ENCODE measurements at regions not wholly inside any gene's neighbourhood (a gene's known extent, or its start where the extent isn't known, plus 50 kb on each side); places are given as distances from the start of the nearest gene placed in this dataset.
A peak's percentile ranks its signal among the peaks of the same experiment; 100 is the strongest.
"Not testable (repeated sequence)": the region's sequence is repeated elsewhere in the genome, so short reads cannot be mapped to it uniquely, and the experiment has no call there.

DNA sequence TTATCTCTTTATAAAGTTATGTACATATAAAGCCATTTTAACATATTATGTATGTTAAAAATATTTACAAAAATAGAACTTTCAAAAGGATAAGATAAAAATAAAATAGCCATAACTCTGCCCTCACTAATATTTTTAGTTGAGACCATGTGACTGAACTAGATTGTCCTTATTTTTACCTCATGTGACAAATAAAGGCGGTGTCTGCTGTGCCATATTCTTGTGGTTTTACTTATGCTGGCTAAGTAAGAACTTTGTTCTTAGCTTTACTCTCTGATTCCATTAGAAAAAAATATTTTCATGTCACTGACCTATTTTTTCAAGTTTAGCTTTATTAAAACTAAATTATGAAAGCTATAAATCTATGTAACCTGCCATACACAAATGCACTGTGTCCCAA lies 135.6 kb upstream of the TSC22D1 start:
- DNase-seq: no peak

DNA sequence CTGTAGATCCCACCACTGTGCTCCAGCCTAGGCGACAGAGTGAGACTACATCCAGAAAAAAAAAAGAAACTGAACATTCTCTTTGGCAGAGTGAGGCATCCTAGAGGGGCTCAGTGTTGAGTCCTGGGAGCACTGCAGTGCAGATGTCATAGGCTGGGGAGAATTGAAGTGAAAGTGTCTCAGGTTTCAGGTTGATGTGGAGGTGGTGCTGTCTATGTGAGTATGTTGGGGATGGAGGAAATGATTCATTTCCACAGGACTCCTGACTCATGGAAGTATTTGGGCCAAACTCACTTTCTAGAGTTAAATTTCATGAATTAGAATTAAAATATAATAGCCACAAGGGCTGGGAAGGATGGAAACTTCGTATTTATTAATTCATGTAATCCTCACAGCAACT lies 134.4 kb upstream of the TSC22D1 start:
- peak; percentile 53 for DNase-seq

DNA sequence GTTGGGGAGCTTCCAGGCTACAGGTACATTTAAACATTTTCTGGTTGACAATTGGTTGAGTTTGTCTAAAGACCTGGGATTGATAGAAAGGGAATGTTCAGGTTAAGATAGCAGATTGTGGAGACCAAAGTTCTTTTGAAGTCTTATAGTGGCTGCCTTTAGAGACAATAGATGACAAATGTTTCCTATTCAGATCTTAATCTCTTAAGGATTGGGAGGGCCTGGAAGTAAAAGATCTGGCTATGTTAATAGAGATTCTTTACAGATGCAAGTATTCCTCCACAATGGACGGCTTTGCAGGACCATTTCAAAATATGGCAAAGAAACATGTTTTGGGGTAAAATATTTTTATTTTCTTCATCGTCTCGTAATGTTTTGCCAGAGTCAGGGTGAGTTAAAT lies 128.7 kb upstream of the TSC22D1 start:
- not testable (repeated sequence) for DNase-seq

DNA sequence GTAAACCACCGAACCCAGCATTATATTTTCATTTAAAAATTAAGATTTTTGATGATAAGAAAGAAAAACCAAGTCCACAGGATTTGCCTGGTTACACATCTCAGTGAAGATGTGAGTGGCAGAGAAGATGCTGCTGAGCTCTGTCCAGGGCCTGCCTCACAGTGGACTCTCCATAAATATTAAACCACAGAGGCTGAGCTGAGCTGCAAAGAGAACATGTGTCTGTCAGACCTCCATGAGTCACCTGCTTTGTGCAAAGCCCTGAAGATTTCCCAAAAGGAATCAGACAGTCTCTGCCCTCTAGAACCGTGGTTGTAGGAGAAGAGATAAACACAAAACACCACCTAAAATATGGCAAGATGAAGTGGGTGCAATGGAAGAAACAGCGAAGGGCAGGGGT lies 127.2 kb upstream of the TSC22D1 start:
- no peak for DNase-seq

DNA sequence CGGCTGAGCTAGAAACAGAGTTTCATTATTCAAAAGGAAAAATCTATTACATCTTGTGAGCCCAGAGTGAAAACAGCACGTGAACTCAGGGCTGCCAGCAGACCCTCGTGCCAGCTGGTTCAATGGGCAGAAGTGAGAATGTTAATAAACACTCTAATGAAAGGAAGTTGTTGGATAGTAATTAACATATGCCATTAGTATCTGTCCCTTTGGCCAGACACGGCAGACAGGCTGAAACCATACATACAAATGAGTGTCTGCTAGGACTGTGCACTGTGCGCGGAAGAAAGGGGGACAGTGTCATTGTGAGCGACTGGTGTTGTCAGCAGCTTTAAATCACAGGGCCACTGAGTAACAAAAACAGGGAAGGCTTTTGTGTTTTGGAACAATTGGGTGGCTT lies 121.9 kb upstream of the TSC22D1 start:
- DNase-seq: no peak

DNA sequence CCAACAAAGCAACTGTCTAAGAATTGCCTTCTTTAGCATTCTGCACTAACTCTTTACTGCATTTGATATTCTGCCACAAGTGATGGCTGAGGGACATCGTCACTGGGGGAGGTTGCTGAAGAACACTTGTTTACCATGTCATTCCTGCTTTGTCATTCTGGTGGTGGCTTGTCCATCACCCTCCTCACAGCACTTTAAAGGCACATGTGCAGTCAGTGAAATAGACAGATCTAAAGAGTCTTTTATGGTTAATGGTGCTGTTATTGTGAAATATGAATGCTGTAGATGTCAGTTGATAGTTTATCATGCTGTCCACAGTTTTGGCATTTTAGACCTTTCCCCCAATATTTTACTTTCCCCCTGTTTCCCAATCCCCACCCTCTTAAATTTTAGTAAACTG lies 120.9 kb upstream of the TSC22D1 start:
- no peak for DNase-seq

DNA sequence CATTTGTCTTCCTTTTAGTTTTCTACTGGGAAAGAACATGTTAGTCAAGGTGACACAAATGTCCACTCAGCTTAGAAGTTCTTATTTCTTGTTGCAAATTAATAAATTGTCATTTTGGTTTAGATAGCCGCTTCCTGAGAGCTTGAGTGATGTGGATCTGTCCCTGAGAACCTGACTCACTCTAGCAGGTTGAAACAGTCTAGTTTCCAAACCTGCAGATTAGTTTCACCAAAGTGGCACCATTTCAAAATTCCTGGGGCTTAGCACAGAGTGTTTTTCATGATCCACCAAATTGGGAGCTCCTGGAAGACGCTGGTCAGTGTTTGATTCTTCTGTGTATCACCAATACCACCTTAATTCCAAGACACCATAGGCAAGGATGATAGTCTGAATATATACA lies 119.4 kb upstream of the TSC22D1 start:
- DNase-seq: no peak

DNA sequence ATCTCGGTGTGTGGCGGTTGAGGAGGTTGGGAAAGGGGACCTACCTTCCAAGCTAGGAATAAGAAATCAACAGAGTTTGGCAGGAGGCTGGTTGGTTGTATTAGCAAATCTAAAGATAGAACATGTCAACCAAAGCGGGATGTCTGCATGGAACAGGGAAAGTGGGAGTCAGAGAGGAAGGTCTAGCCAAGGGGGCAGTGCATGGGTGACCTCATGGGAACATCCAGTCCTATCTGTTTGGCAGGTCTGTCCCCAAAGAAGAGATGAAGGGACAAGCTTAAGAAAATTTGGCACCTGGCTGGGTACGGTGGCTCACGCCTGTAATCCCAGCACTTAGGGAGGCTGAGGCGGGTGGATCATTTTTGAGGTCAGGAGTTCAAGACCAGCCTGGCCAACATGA lies 118.7 kb upstream of the TSC22D1 start:
- no peak for DNase-seq

DNA sequence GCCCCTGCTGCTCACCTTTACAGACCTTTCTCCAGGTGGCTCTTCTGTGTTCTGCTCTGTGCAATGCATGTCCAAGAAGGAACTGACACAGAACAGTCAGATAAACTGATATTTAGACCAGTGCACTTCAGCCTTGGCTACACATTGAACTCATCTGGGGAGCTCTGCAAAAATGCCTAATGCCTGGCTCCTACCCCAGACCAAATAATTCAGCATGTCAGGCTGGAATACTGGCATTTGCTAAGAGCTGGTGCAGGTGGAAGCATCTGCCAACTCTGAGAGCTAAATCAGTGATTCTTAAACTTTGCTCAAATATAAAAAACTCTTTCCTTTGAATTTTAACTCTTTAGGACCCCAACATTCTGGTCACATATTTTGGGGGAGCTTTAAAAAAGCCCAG lies 118.2 kb upstream of the TSC22D1 start:
- no peak for DNase-seq

DNA sequence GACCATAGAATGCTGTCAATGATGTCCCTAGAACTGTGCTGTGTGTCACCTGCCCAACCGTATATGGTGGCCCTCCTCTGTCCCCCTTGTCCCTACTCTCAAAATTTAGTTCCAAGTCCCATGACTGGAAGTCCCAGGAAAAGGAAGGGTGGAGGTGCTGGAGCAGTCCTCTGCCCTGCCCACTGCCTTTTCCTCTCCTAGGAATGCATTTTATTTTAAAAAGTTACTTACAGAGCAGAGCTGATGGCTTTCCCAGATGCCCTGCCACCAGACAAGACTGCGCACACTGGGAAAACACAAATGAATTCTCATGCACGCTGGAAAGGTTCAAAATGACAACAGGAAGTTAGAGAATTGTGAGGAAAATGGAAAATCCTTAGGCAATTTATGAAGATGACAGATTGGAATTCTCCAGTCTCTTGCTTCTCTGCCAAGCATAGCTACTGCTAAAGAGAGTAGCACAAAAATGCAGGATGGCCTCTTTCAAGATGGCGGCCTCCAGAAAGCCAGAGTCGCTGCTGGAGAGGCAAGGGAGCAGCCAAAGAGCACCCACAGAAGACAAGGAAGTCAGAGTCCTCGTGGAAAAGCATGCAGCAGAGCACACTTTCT lies 117.1 kb upstream of the TSC22D1 start:
- no peak for DNase-seq

DNA sequence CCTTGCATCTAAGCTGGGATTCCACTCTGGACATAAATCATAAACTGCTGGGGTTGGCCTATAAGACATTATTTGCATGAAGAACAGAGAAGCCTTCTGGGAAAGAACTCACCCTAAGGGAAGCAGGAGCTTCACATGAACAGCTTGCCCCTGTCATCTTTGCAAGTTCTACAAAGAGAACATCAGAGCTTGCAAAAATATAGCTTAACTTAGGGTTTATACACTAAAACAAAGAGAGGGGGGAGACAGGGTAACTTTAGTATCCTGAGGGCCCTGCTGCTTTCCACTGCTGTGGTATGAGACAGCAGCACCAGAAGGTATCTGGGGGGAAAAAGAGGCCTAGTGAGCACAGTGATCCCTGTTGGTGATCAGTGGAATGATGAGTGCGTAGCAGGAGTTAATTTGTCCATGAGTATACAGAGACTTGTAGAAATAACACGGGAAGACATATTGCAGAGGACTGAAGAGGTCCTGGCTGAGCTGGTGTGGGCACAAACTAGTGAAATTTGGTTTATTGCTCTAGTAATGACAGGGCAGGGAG lies 116.1 kb upstream of the TSC22D1 start:
- DNase-seq: no peak

DNA sequence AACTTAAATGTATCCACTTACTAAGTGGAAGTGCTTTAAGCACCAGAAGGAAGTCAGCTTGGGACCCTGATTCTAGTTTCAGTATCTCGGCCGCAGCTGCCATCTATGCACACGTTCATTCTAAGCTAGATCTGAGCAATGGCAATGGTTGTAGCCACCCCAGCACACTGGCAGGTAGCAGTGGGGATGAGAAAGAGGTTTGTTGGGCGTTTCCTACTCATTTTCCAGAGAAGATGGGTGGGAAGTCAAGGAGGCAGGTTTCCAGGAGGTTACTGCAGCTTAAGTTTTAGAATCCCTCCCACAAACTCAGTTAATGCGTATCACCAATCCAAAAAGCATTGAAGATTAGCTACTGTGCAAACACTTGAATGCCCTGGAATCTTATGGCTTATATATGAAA lies 114.2 kb upstream of the TSC22D1 start:
- no peak for DNase-seq

DNA sequence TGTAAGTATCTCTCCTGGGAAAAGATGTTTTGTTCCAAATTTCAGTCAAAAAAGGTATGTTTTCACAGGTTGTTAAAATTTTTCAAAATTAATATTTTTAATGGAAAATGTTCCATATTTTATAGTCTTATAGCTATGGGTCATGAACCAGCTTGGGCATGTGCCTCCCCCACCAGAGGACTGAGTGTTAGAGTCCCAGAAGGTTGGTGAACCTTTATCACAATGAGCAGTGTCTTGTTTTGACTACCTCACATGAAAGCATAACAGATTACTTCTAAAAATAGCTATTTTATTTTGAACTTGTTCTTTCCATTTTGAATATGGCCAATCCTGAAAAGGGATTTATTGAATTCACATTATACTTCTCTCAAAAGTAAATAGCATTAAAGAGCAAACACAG lies 112.5 kb upstream of the TSC22D1 start:
- DNase-seq: no peak

DNA sequence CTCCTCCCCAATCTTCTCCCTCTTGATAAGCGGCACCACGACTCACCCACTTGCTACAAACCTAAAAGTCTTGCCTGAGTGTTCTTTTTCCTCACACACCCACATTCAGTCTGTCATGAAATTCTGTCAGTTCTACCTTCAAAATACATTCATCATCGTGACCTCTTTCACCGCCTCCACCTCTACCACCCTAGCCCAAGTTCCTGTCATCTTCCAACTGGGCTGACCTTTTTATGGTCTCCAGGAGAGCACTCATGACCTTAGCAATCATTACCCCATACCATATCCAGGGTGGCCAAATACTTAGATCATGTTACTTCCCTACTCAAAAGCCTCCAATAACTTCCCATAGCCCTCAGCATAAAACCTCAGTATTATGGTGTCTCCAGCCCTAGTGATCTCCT lies 110.4 kb upstream of the TSC22D1 start:
- DNase-seq: no peak

DNA sequence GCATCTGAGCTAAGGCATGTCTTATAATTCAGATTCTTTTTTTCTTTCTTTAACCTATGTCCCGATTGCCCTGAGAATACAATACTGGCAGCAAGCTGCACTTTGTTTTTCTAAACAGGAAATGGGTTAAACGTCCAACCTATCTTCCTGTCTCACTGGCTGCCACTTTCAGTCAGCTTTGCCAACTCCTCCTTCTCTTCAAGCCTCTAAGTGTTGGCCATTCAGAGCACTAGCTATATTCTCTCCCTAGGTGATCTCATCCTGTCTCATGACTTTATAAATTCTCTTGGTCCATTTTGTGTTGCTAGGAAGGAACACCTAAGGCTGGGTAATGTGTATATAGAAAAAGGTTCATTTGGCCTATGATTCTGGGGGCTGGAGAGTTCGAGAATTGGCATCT lies 109.5 kb upstream of the TSC22D1 start:
- no peak for DNase-seq

DNA sequence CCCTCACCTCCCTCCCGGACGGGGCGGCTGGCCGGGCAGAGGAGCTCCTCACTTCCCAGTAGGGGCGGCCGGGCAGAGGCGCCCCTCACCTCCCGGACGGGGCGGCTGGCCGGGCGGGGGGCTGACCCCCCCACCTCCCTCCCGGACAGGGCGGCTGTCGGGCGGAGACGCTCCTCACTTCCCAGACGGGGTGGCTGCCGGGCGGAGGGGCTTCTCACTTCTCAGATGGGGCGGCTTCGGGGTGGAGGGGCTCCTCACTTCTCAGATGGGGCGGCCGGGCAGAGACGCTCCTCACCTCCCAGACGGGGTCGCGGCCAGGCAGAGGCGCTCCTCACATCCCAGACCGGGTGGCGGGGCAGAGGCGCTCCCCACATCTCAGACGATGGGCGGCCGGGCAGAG lies 106.3 kb upstream of the TSC22D1 start:
- DNase-seq: not testable (repeated sequence)

DNA sequence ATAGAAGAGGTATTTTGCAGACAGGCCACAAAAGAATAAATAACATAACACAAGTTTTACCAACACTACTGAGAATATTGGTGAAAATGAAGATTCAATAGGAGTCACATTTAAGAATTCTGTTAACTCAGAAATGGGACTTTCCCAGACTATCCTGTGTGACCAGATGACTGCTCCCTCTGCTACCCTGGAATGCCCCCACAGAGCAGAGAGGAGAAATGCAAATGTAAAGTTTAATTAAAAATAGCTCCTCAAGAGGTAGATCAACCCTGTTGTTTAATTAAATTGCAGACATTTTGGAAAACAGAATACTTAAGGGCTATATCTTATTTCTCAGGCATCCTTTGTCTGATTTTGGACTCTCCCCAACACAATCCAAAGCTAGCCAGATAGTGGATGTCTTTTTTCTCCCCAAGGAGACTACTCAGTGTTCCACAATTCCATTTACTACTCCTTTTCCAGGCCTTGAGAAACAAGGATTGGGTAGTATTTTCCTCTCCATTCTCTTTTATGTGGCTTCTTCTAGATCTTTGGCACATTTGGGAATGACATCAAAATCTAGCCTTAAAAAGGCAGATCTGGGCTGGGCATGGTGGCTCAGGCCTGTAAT lies 104.7 kb upstream of the TSC22D1 start:
- no peak for DNase-seq

DNA sequence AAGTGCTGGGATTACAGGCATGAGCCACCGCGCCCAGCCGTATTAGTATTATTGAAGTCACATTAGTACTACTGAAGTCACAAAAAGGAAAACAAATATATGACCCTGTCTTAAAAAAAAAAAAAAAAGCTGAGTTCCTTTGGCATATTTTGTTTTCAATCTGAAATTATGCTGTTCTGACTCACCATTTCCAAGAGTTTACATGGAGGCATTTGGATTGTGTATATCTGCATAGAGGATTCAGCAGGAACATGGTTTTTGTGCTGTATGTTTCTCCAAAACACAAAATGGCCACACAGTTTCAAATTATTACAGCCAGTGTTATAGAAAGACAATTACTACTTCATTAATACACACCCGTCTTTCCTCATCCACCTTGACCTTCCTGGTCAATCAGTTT lies 103.5 kb upstream of the TSC22D1 start:
- no peak for DNase-seq

DNA sequence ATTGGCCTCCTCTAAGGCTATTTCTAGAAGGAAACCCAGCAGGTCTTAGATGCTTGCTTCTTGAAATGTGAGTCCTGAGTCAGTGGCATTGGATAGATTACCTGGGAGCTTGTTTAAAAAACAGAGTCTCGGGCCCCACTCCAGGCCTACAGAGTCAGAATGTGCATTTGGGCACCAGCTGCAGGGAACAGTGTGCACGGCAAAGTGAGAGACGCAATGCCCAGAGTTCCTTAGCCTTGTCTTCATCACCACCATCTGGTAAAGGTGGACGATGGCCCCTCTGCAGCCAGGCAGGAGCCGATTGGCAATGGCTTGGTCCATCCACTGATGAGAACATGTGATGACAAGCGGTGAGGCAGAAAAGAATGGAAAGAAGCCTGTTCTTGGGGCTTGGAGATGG lies 102.1 kb upstream of the TSC22D1 start:
- no peak for DNase-seq

DNA sequence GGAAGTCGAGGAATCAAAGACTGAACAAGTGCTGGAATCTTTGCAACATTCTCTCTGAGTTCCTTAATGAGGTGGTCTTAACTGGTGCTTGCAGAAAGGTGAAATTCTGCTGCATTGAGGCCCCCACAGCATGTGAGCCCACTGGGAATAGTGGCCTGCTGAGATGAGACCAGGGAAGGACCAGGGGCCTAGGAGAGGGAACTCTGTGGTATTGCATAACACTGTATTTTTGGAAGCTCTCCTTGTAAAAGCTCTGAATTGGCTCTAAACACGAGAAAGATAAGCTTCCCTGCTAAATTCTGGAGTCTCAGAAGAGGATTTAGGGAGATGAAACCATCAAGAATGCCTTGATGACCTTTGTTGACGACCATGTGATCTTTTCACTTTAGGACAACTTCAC lies 100.4 kb upstream of the TSC22D1 start:
- no peak for DNase-seq

DNA sequence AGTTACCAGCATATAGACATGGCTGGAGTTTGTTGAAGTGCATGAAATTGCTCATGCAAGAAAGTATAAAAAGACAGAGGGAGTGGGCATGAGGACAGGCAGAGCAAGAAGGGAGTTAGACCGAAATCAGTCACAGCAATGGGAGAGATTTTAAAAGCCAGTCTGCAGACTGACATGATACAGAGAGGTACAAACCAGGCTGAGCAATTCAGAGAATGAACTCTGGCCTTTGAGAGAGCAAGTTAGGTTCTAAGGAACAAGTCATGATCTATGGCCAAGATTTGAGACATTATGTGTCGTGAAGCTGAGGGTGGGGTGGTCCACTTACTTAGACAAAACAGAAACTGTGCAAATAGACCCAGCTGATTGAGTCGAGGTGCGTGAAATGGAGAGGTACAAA lies 93.4 kb upstream of the TSC22D1 start:
- no peak for DNase-seq

DNA sequence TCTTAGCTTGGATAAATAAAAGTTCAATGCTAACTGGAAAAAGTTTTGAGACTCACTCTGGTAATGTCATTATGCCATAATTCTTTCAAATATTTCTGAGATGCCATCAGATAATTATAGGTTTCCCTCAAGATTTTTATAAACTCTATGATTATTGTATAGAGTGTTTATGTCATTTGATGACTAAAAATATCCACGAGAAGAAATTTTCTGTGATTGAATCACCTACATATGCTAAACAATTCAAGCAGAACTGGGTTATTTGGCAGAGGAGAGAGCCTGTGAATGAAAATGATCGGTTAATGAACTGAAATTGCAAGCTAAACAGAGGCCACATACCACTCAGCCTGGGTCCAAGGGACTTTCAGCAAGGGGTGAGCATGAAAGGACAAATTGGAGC lies 92.6 kb upstream of the TSC22D1 start:
- no peak for DNase-seq

DNA sequence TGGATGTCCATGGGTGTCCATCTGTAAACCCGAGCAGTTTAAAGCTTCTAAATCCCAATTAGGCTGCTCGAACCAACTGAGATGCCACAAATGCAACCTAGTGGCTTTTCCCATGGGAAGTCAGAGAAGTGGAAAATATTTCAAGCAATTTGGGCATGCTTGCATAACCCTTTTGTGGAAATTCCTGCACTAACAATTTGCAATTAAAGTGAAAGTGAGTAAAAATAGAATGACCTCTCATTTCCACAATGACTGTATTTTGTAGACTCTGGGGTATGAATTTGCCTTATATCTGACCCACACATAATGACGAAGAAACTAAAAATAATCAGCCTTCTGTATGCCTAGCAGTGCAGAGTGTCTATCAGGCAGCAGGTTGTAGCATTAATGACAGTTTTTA lies 91.8 kb upstream of the TSC22D1 start:
- DNase-seq: peak; percentile 9

DNA sequence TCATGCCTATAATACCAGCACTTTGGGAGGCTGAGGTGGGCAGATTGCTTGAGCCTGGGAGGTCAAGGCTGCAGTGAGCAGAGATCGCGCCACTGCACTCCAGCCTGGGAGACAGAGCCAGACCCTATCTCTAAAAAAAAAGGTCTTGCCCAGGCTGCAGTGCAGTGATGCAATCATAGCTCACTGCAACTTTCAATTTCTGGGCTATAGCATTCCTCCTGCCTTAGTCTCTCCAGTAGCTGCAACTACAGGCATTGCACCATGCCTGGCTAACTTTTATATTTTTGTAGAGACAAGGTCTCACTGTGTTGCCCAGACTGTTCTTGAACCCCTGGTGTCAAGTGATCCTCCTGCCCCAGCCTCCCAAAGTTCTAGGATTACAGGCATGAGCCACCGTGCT lies 90.4 kb upstream of the TSC22D1 start:
- DNase-seq: not testable (repeated sequence)
